K562 (cell line): ENCODE measurements at regions not wholly inside any gene's neighbourhood (a gene's known extent, or its start where the extent isn't known, plus 50 kb on each side); places are given as distances from the start of the nearest gene placed in this dataset.

Experiments used
- ATAC-seq: fragments of 200-7000 bp; cut with Tn5 transposase; 3 replicates; pipeline ENCODE4 v1.9.1; 2020; ENCODE audit warnings: moderate library complexity
- BruUV-seq: library from RNA; stranded (reverse); fragments of 400-500 nt; replicated peaks from 2 replicates; lab custom pipeline; 2021; lab: Mats Ljungman, UMichigan
- CTCF ChIA-PET: fragments of 300-600 bp; formaldehyde crosslinking; extraction: SDS; loops from one replicate; lab custom pipeline; 2021; ENCODE audit warnings: low intra/inter-chr PET ratio; lab: Yijun Ruan, JAX
- POLR2A ChIA-PET: fragments of 300-600, 350-650 bp; sonication (Branson Sonifier 250); formaldehyde crosslinking; extraction: SDS; loops from one replicate; lab custom pipeline; 2021; ENCODE audit warnings: antibody characterized with exemption, inconsistent platforms; lab: Yijun Ruan, JAX
- DNase-seq, 4 experiments: peaks; one replicate each; pipeline versions ENCODE4 v3.0.0 to v3.0.0-alpha.2; 2011 to 2018; ENCODE audit warnings: low spot score in 3 of 4, mixed read lengths in 3 of 4; ENCODE audit errors: extremely low read depth in 1 of 4
- FAIRE-seq: peaks from 2 replicates; lab custom pipeline; 2011; peaks lifted over from hg19 to GRCh38; lab: Jason Lieb, UNC
- H2AFZ ChIP-seq: 2 replicates; pipeline ENCODE4 v1.6.0; 2011; ENCODE audit warnings: low read depth, low read length, control low read depth, inconsistent platforms
- H3K27ac ChIP-seq: fragments of 200-600 bp; 3 replicates; pipeline ENCODE4 v1.8.0; 2011; ENCODE audit warnings: low read depth, mild to moderate bottlenecking, control low read depth, inconsistent platforms, low read length, moderate library complexity, mixed read lengths; ENCODE audit errors: extremely low read depth
- H3K27me3 ChIP-seq, 2 experiments: fragments of 300-600 bp in 1 of 2; 2 replicates in 1 of 2; 3 replicates in 1 of 2; pipeline versions ENCODE4 v1.6.0 to v1.8.0; 2011; ENCODE audit warnings: inconsistent platforms in 2 of 2, low read length in 2 of 2, mild to moderate bottlenecking in 1 of 2, mixed read lengths in 1 of 2, moderate library complexity in 1 of 2; ENCODE audit not compliant: control insufficient read depth in 2 of 2, insufficient read depth in 2 of 2
- H3K36me3 ChIP-seq: fragments of 300-600 bp; 3 replicates; pipeline ENCODE4 v1.8.0; 2011; ENCODE audit warnings: mild to moderate bottlenecking, low read length, inconsistent platforms; ENCODE audit not compliant: control insufficient read depth, insufficient read depth
- H3K4me1 ChIP-seq, 2 experiments: fragments of 200-600 bp in 1 of 2; replicated peaks in 1 of 2; 2 replicates in 1 of 2; 3 replicates in 1 of 2; pipeline versions ENCODE4 v1.5.1 to v1.8.0; 2011; ENCODE audit warnings: inconsistent platforms in 2 of 2, low read length in 2 of 2, mild to moderate bottlenecking in 1 of 2, mixed read lengths in 1 of 2, moderate library complexity in 1 of 2; ENCODE audit not compliant: control insufficient read depth in 2 of 2, insufficient read depth in 2 of 2
- H3K4me2 ChIP-seq: 2 replicates; pipeline ENCODE4 v1.6.1; 2011; ENCODE audit warnings: low read length, control low read depth, inconsistent platforms, mixed read lengths; ENCODE audit not compliant: insufficient read depth
- H3K4me3 ChIP-seq: fragments of 200-600 bp; sonication (generic), shearing (Covaris generic); 2 replicates; pipeline ENCODE4 v1.5.1; 2016; ENCODE audit warnings: control low read depth, inconsistent platforms
- H3K79me2 ChIP-seq: fragments of 200-600 bp; 3 replicates; pipeline ENCODE4 v1.8.0; 2011; ENCODE audit warnings: low read length, inconsistent platforms; ENCODE audit not compliant: control insufficient read depth, insufficient read depth
- H3K9ac ChIP-seq, 2 experiments: 2 replicates each; pipeline versions ENCODE4 v1.6.0 to v1.6.1; 2011; ENCODE audit warnings: low read depth in 2 of 2, low read length in 2 of 2, control low read depth in 1 of 2, inconsistent platforms in 1 of 2, mild to moderate bottlenecking in 1 of 2, mixed read lengths in 1 of 2; ENCODE audit not compliant: insufficient read depth in 1 of 2
- H3K9me1 ChIP-seq: one replicate; pipeline ENCODE4 v1.6.0; 2011; ENCODE audit warnings: inconsistent platforms, mild to moderate bottlenecking, low read length, moderate library complexity; ENCODE audit not compliant: control insufficient read depth, insufficient read depth
- H3K9me3 ChIP-seq: replicated peaks from 2 replicates; pipeline ENCODE4 v1.5.1; 2011; ENCODE audit warnings: low read depth, low read length, inconsistent platforms; ENCODE audit not compliant: control insufficient read depth, insufficient read depth
- H4K20me1 ChIP-seq: replicated peaks from 2 replicates; pipeline ENCODE4 v1.6.1; 2011; ENCODE audit warnings: low read length, inconsistent platforms, mixed read lengths; ENCODE audit not compliant: control insufficient read depth, insufficient read depth
- ADNP ChIP-seq: fragments of 200-800 bp; sonication (Bioruptor generic); IDR thresholded peaks from 2 replicates; pipeline ENCODE4 v1.6.1; 2016; ENCODE audit warnings: missing genetic modification characterization, missing compliant biosample characterization
- CHD4 ChIP-seq: fragments of 200-600 bp; sonication (generic); IDR thresholded peaks from 3 replicates; pipeline ENCODE4 v1.6.1; 2012; ENCODE audit warnings: low read depth, mild to moderate bottlenecking, mixed read lengths, low read length, inconsistent platforms; ENCODE audit not compliant: insufficient read depth, insufficient replicate concordance, poor library complexity, severe bottlenecking
- COPS2 ChIP-seq: fragments of 450-650 bp; conservative IDR thresholded peaks from 2 replicates; pipeline ENCODE4 v1.6.1; 2016; ENCODE audit warnings: mild to moderate bottlenecking, moderate library complexity
- DIDO1 ChIP-seq: fragments of 450-650 bp; IDR thresholded peaks from 2 replicates; pipeline ENCODE4 v1.6.1; 2016; ENCODE audit warnings: low read depth, missing biosample characterization, missing genetic modification characterization
- DPF2 ChIP-seq: fragments of 450-650 bp; IDR thresholded peaks from 2 replicates; pipeline ENCODE4 v1.6.1; 2016
- GTF2B ChIP-seq: IDR thresholded peaks from 2 replicates; pipeline ENCODE4 v1.6.1; 2011; ENCODE audit not compliant: insufficient read length; ENCODE audit errors: extremely low read depth
- HDAC6 ChIP-seq: IDR thresholded peaks from 2 replicates; pipeline ENCODE4 v1.6.1; 2012; ENCODE audit warnings: low read depth, mild to moderate bottlenecking, control low read depth, inconsistent platforms, low read length, moderate library complexity
- IFI16 ChIP-seq: fragments of 250-450 bp; sonication (Bioruptor Pico); IDR thresholded peaks from 2 replicates; pipeline ENCODE4 v2.1.2; 2022; ENCODE audit warnings: mild to moderate bottlenecking, inconsistent platforms
- KAT7 ChIP-seq: sonication (generic); formaldehyde crosslinking; IDR thresholded peaks from 2 replicates; pipeline ENCODE4 v1.8.0; 2022; ENCODE audit warnings: missing genetic modification reagents, mild to moderate bottlenecking, borderline replicate concordance
- MBD2 ChIP-seq: sonication (generic); IDR thresholded peaks from 2 replicates; pipeline ENCODE4 v1.6.1; 2016; ENCODE audit warnings: low read depth, borderline replicate concordance
- MTA1 ChIP-seq: fragments of 450-650 bp; IDR thresholded peaks from 2 replicates; pipeline ENCODE4 v1.6.1; 2017; ENCODE audit warnings: borderline replicate concordance
- MTF1 ChIP-seq: fragments of 250-450 bp; sonication (Bioruptor Pico); IDR thresholded peaks from 2 replicates; pipeline ENCODE4 v1.9.0; 2021; ENCODE audit warnings: moderate library complexity, mild to moderate bottlenecking, inconsistent platforms, borderline replicate concordance
- NFE2 ChIP-seq: IDR thresholded peaks from 2 replicates; pipeline ENCODE4 v1.6.1; 2014; ENCODE audit warnings: antibody characterized with exemption, low read depth
- SIX5 ChIP-seq, 2 experiments: IDR thresholded peaks; 2 replicates each; pipeline ENCODE4 v1.6.1; 2011; ENCODE audit warnings: low read length in 2 of 2, borderline replicate concordance in 1 of 2, low read depth in 1 of 2, mild to moderate bottlenecking in 1 of 2, moderate library complexity in 1 of 2; ENCODE audit not compliant: insufficient read depth in 1 of 2
- XRCC4 ChIP-seq: IDR thresholded peaks from one replicate; pipeline ENCODE4 v1.6.1; 2011; ENCODE audit not compliant: insufficient read depth, insufficient read length; ENCODE audit errors: extremely low read depth
- ZNF584 ChIP-seq: fragments of 200-800 bp; sonication (Bioruptor generic); IDR thresholded peaks from 2 replicates; pipeline ENCODE4 v1.6.1; 2016; ENCODE audit warnings: low read depth, mild to moderate bottlenecking, missing genetic modification characterization, missing compliant biosample characterization
- ZNF696 ChIP-seq: fragments of 250-450 bp; sonication (Bioruptor Pico); conservative IDR thresholded peaks from 2 replicates; pipeline ENCODE4 v1.4.0; 2020; ENCODE audit warnings: mild to moderate bottlenecking, moderate library complexity
- WGBS: fragments of 100-300 bp; shearing (Covaris generic); methylation state at CpG from one replicate; pipeline ENCODE4 v1.1.6; 2016; ENCODE audit warnings: low coverage, mixed read lengths; ENCODE audit not compliant: insufficient coverage; ENCODE audit errors: missing lambda C conversion rate; 5-methylcytosine and 5-hydroxymethylcytosine counted together
- in situ Hi-C: fragments of 300-500 bp; cut with MboI; formaldehyde crosslinking; loops from 4 replicates; pipeline ENCODE4 v1.15.0; 2018; ENCODE audit warnings: inconsistent platforms, mixed read lengths
- intact Hi-C: fragments of 100-400 bp; cut with micrococcal nuclease; formaldehyde crosslinking; loops from 2 replicates; pipeline ENCODE4 v1.14.2; 2022

GRCh38 chr5:166881802-166882201 lies 1409.6 kb upstream of the WWC1 start:
- no peaks in the 10 kb centered on the region for H4K20me1 ChIP-seq
- no peak overlapping the region for H2AFZ ChIP-seq
- CTCF ChIA-PET, result no interaction called here
- ATAC-seq (no peak), DNase-seq (no peak), FAIRE-seq (no peak)
- H3K27me3 ChIP-seq, result no peaks in the 10 kb centered on the region
- H3K4me3 ChIP-seq, result no peak overlapping the region
- POLR2A ChIA-PET, result no interaction called here
- H3K4me1 ChIP-seq, result no peaks in the 10 kb centered on the region
- H3K9me1 ChIP-seq, result no peaks in the 10 kb centered on the region
- no TSS peak for BruUV-seq
- H3K79me2 ChIP-seq, result no peaks in the 10 kb centered on the region
- in situ Hi-C loops, result no loop called here
- intact Hi-C loops, result no loop called here
- no peak overlapping the region for H3K4me2 ChIP-seq
- no peak overlapping the region for H3K9ac ChIP-seq
- H3K36me3 ChIP-seq, result no peaks in the 10 kb centered on the region
- H3K9me3 ChIP-seq, result no peaks in the 10 kb centered on the region; the same call in 1 of the 2 replicates
- WGBS, result 0% methylated on average over 8 of the region's 8 CpGs
- TF ChIP-seq KAT7 (CRISPR knock-in tag) (no peak), GTF2B (no peak), HDAC6 (no peak), MBD2 (no peak), DPF2 (no peak), MTA1 (no peak), COPS2 (no peak), ZNF584 (CRISPR knock-in tag) (no peak), IFI16 (CRISPR knock-in tag) (no peak), SIX5 (IDR thresholded peaks at IDR 0.05; ENCODE audit: borderline replicate concordance in 1 of 2, insufficient read depth in 1 of 2, low read depth in 1 of 2, low read length in 2 of 2) (no peak), DIDO1 (tag) (no peak), ADNP (no peak), MTF1 (CRISPR knock-in tag) (no peak), CHD4 (no peak), XRCC4 (no peak), NFE2 (no peak), ZNF696 (CRISPR knock-in tag) (no peak)
- TF ChIP-seq, all 486 proteins: peak for 0
- H3K27ac ChIP-seq, result no peak overlapping the region
